ENCODE measurements at regions not wholly inside any gene's neighbourhood (a gene's known extent, or its start where the extent isn't known, plus 50 kb on each side); places are given as distances from the start of the nearest gene placed in this dataset.
"Not testable (repeated sequence)": the region's sequence is repeated elsewhere in the genome, so short reads cannot be mapped to it uniquely, and the experiment has no call there.

- in situ Hi-C loops (cut with MboI; ENCODE audit: low pct_unique_long_range_greater_than_20kb, low sequenced_read_pairs); DNase-seq: not testable (repeated sequence)
Observed at GRCh38 chr13:52565324-52565723, 76.9 kb upstream of the HNRNPA1L2 start.

DNA sequence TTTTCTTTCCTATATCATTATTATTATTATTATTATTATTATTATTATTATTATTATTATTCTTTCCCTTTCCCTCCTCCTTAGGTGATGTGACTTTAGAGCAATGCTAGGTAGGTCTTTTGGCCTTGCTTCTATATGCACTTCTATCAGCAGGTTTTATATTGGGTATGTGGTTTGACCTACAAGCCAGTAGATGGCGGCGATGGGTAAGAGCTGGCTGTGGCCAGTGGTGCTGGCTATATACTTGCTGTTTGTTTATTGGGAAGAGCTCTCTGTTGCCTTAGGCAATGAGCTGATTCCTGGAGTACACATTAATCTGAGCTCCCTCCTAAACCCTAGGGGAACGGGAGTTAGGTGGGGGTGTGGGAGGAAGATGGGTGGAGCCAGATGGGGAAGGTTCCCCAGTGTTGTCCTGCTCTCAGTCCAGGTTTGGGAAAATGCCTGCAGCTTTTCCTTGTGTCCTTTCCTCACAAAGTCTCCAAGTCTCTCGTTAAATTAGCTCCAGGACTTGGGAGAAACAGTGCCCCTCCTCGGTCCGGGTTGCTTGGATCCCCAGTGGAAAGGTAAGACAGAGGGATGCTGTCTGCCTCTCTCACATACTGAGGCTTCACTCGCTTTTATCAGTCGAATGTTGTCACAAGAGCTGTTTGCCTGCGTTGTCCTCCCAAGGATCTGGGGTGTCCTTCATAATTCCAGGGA, 72.2 kb upstream of the HNRNPA1L2 start:
- peak; percentile 58 for DNase-seq
- in situ Hi-C loops (cut with MboI; ENCODE audit: low pct_unique_long_range_greater_than_20kb, low sequenced_read_pairs), result not testable (repeated sequence)

DNA sequence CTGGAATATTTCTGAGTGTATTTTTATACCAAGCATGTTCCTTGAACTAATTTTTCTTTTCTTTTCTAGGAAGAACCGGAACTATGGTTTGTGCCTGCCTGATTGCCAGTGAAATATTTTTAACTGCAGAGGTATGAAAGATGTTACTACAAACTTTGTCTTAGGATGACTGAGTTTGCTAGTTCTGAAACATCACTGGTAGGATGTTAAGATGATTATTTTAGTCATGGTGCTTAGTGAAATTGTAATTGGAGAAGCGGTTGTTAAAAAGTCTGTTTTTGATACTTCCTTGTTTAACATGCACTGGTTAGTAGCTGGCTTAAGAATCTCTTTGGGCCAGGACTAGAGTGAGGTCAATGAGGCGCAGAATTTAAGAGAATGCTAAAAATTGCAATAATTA, 71.1 kb upstream of the HNRNPA1L2 start:
- in situ Hi-C loops (cut with MboI; ENCODE audit: low pct_unique_long_range_greater_than_20kb, low sequenced_read_pairs); DNase-seq: not testable (repeated sequence)

- in situ Hi-C loops (cut with MboI; ENCODE audit: low pct_unique_long_range_greater_than_20kb, low sequenced_read_pairs); DNase-seq: not testable (repeated sequence)
Observed at GRCh38 chr13:52582962-52583361, 59.3 kb upstream of the HNRNPA1L2 start.
